ENCODE measurements at regions not wholly inside any gene's neighbourhood (a gene's known extent, or its start where the extent isn't known, plus 50 kb on each side); places are given as distances from the start of the nearest gene placed in this dataset.

- no peak overlapping the region for H3K4me3 Mint-ChIP-seq
- peaks cover 6 to 16% (median 9%) of the 10 kb centered on the region in 6 donors for H3K9me3 Mint-ChIP-seq
- H3K36me3 Mint-ChIP-seq = peaks cover 0 to 4% (median 0%) of the 10 kb centered on the region in 3 donors
- no peak overlapping the region for H3K27ac Mint-ChIP-seq
- no peak for DNase-seq
- no peaks in the 10 kb centered on the region for H3K4me1 Mint-ChIP-seq
- peaks cover 0 to 2% (median 0%) of the 10 kb centered on the region in 3 donors for H3K27me3 Mint-ChIP-seq (ENCODE audit: low read depth in 3 of 3)
Observed at GRCh38 chr2:153098073-153098472, 379.7 kb downstream of the ARL6IP6 start.

GRCh38 chr2:153096272-153096671, 377.9 kb downstream of the ARL6IP6 start:
- Mint-ChIP-seq H3K4me3 (no peak overlapping the region), H3K36me3 (peaks cover 0 to 4% (median 0%) of the 10 kb centered on the region in 3 donors), H3K27me3 (ENCODE audit: low read depth in 3 of 3) (peaks cover 0 to 3% (median 0%) of the 10 kb centered on the region in 3 donors), H3K27ac (no peak overlapping the region), H3K4me1 (no peaks in the 10 kb centered on the region), H3K9me3 (peaks cover 4 to 21% (median 12%) of the 10 kb centered on the region in 6 donors)
- DNase-seq = no peak

- H3K9me3 Mint-ChIP-seq = peaks cover 3 to 27% (median 12%) of the 10 kb centered on the region in 6 donors
- no peak overlapping the region for H3K4me3 Mint-ChIP-seq
- no peaks in the 10 kb centered on the region for H3K4me1 Mint-ChIP-seq
- no peak for DNase-seq
- H3K27ac Mint-ChIP-seq = no peak overlapping the region
- H3K36me3 Mint-ChIP-seq = peaks cover 0 to 4% (median 0%) of the 10 kb centered on the region in 3 donors
- peaks cover 0 to 3% (median 0%) of the 10 kb centered on the region in 3 donors for H3K27me3 Mint-ChIP-seq (ENCODE audit: low read depth in 3 of 3)
Observed at GRCh38 chr2:153091344-153091743, 372.9 kb downstream of the ARL6IP6 start.

- H3K4me3 Mint-ChIP-seq = no peak overlapping the region
- H3K4me1 Mint-ChIP-seq = no peaks in the 10 kb centered on the region
- H3K9me3 Mint-ChIP-seq = peaks cover 0 to 9% (median 4%) of the 10 kb centered on the region in 6 donors
- peaks cover 0 to 2% (median 0%) of the 10 kb centered on the region in 3 donors for H3K27me3 Mint-ChIP-seq (ENCODE audit: low read depth in 3 of 3)
- H3K36me3 Mint-ChIP-seq = no peaks in the 10 kb centered on the region
- H3K27ac Mint-ChIP-seq = no peak overlapping the region
- DNase-seq = no peak
Observed at GRCh38 chr2:153079315-153079714, 360.9 kb downstream of the ARL6IP6 start.

GRCh38 chr2:153077311-153077710, 358.9 kb downstream of the ARL6IP6 start:
- Mint-ChIP-seq H3K36me3 (no peaks in the 10 kb centered on the region), H3K27me3 (ENCODE audit: low read depth in 3 of 3) (peaks cover 0 to 2% (median 0%) of the 10 kb centered on the region in 3 donors), H3K9me3 (peaks cover 0 to 3% (median 0%) of the 10 kb centered on the region in 6 donors), H3K4me1 (no peaks in the 10 kb centered on the region), H3K4me3 (no peak overlapping the region), H3K27ac (no peak overlapping the region)
- DNase-seq = no peak

GRCh38 chr2:153074207-153074606, 355.8 kb downstream of the ARL6IP6 start:
- peaks cover 0 to 2% (median 0%) of the 10 kb centered on the region in 3 donors for H3K27me3 Mint-ChIP-seq (ENCODE audit: low read depth in 3 of 3)
- no peaks in the 10 kb centered on the region for H3K36me3 Mint-ChIP-seq
- no peak overlapping the region for H3K4me3 Mint-ChIP-seq
- DNase-seq = no peak
- H3K9me3 Mint-ChIP-seq = peaks cover 0 to 3% (median 1%) of the 10 kb centered on the region in 6 donors
- H3K4me1 Mint-ChIP-seq = no peaks in the 10 kb centered on the region
- H3K27ac Mint-ChIP-seq = no peak overlapping the region

GRCh38 chr2:153072813-153073212, 354.4 kb downstream of the ARL6IP6 start:
- Mint-ChIP-seq H3K9me3 (peaks cover 0 to 3% (median 1%) of the 10 kb centered on the region in 6 donors), H3K27ac (no peak overlapping the region), H3K4me1 (no peaks in the 10 kb centered on the region), H3K4me3 (no peak overlapping the region), H3K27me3 (ENCODE audit: low read depth in 3 of 3) (peaks cover 0 to 2% (median 0%) of the 10 kb centered on the region in 3 donors), H3K36me3 (no peaks in the 10 kb centered on the region)
- DNase-seq = no peak

GRCh38 chr2:153072077-153072476, 353.7 kb downstream of the ARL6IP6 start:
- no peaks in the 10 kb centered on the region for H3K4me1 Mint-ChIP-seq
- no peak overlapping the region for H3K4me3 Mint-ChIP-seq
- DNase-seq = no peak
- H3K27me3 Mint-ChIP-seq (ENCODE audit: low read depth in 3 of 3) = peaks cover 0 to 2% (median 0%) of the 10 kb centered on the region in 3 donors
- H3K9me3 Mint-ChIP-seq = peaks cover 0 to 3% (median 1%) of the 10 kb centered on the region in 6 donors
- H3K27ac Mint-ChIP-seq = no peak overlapping the region
- no peaks in the 10 kb centered on the region for H3K36me3 Mint-ChIP-seq

GRCh38 chr2:153071090-153071489, 352.7 kb downstream of the ARL6IP6 start:
- Mint-ChIP-seq H3K4me1 (no peaks in the 10 kb centered on the region), H3K4me3 (no peak overlapping the region), H3K27ac (no peak overlapping the region), H3K9me3 (peaks cover 0 to 3% (median under 1%) of the 10 kb centered on the region in 6 donors), H3K27me3 (ENCODE audit: low read depth in 3 of 3) (peaks cover 0 to 2% (median 0%) of the 10 kb centered on the region in 3 donors), H3K36me3 (no peaks in the 10 kb centered on the region)
- DNase-seq = no peak

- Mint-ChIP-seq H3K4me1 (no peaks in the 10 kb centered on the region), H3K4me3 (no peak overlapping the region), H3K9me3 (peaks cover 0 to 5% (median 0%) of the 10 kb centered on the region in 6 donors), H3K27ac (no peak overlapping the region), H3K36me3 (no peaks in the 10 kb centered on the region), H3K27me3 (ENCODE audit: low read depth in 3 of 3) (peaks cover 0 to 2% (median 0%) of the 10 kb centered on the region in 3 donors)
- DNase-seq = no peak
Observed at GRCh38 chr2:153068915-153069314, 350.5 kb downstream of the ARL6IP6 start.

- H3K27me3 Mint-ChIP-seq (ENCODE audit: low read depth in 3 of 3) = peaks cover 0 to 2% (median 0%) of the 10 kb centered on the region in 3 donors
- no peaks in the 10 kb centered on the region for H3K36me3 Mint-ChIP-seq
- H3K4me1 Mint-ChIP-seq = no peaks in the 10 kb centered on the region
- no peak overlapping the region for H3K27ac Mint-ChIP-seq
- H3K9me3 Mint-ChIP-seq = peaks cover 0 to 5% (median 0%) of the 10 kb centered on the region in 6 donors
- H3K4me3 Mint-ChIP-seq = no peak overlapping the region
- DNase-seq = no peak
Observed at GRCh38 chr2:153068052-153068451, 349.6 kb downstream of the ARL6IP6 start.

GRCh38 chr2:153059338-153060052, 341.1 kb downstream of the ARL6IP6 start:
- no peak overlapping the region for H3K4me3 Mint-ChIP-seq
- H3K9me3 Mint-ChIP-seq = peaks cover 0 to 9% (median 1%) of the 10 kb centered on the region in 6 donors
- no peaks in the 10 kb centered on the region for H3K4me1 Mint-ChIP-seq
- H3K36me3 Mint-ChIP-seq = no peaks in the 10 kb centered on the region
- H3K27me3 Mint-ChIP-seq (ENCODE audit: low read depth in 3 of 3) = peaks cover 0 to 2% (median 0%) of the 10 kb centered on the region in 3 donors
- H3K27ac Mint-ChIP-seq = no peak overlapping the region
- no peak for DNase-seq

- Mint-ChIP-seq H3K9me3 (peaks cover 0 to 9% (median under 1%) of the 10 kb centered on the region in 6 donors), H3K4me1 (no peaks in the 10 kb centered on the region), H3K27me3 (ENCODE audit: low read depth in 3 of 3) (peaks cover 0 to 2% (median 0%) of the 10 kb centered on the region in 3 donors), H3K4me3 (no peak overlapping the region), H3K36me3 (no peaks in the 10 kb centered on the region), H3K27ac (no peak overlapping the region)
- no peak for DNase-seq
Observed at GRCh38 chr2:153057743-153058142, 339.3 kb downstream of the ARL6IP6 start.

- Mint-ChIP-seq H3K27me3 (ENCODE audit: low read depth in 3 of 3) (peaks cover 0 to 2% (median 0%) of the 10 kb centered on the region in 3 donors), H3K9me3 (peaks cover 0 to 12% (median under 1%) of the 10 kb centered on the region in 6 donors), H3K36me3 (no peaks in the 10 kb centered on the region), H3K4me3 (no peak overlapping the region), H3K4me1 (no peaks in the 10 kb centered on the region), H3K27ac (no peak overlapping the region)
- DNase-seq = no peak
Observed at GRCh38 chr2:153055182-153055581, 336.8 kb downstream of the ARL6IP6 start.
